ENCODE measurements at regions not wholly inside any gene's neighbourhood (a gene's known extent, or its start where the extent isn't known, plus 50 kb on each side); places are given as distances from the start of the nearest gene placed in this dataset.
"Not testable (repeated sequence)": the region's sequence is repeated elsewhere in the genome, so short reads cannot be mapped to it uniquely, and the experiment has no call there.

DNA sequence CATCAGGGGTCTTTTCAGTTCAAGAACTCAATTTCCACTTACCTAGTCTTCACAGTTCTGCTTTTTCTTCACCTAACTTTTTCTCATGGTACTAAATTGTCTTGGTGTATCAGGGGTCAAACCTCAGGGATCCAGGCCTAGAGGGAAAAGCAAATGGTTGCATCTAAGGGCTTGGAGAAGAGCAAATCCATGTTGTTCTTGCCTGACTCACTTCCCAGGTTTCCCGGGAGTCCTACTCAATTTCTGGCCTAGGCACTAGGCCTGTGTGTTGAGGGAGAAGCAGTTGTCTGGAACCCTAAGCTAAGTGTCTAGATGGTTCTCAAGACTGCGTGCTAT, 191.9 kb upstream of the STK26 start:
- no peak for DNase-seq

DNA sequence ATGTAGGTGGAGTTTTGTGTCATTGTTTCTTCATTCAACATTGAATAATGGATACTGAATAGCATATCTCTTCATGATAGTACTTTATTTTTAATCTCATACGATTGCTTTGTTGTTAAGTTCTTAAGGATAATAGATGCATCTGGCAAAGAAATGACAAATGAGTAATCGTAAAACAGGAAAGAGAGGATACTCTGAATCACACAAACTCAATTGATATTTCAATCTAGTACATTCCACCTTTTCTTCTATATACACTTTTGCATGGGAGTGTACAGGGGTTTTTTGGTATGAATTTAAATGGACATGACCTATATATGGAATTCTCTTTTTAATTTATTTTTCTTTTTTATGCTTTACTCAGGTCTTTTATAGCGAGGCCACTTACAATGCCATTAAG, 186.9 kb upstream of the STK26 start:
- no peak for DNase-seq

DNA sequence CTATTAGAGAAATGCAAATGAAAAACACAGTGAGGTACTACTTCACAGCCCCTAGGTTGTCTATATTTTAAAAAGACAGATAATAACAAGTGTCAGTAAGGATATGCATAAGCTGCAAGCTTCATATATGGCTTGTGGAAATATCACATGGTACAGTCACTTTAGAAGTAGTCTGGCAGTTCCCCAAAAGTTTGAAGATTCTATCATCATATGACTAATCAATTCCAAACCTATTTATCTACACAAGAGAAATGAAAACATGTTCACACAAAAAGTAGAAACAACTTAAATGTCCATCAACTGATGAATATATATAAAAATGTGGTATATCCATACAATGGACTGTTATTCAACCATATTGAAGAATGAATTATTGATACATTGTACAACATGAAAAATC, 185.8 kb upstream of the STK26 start:
- DNase-seq, result no peak

DNA sequence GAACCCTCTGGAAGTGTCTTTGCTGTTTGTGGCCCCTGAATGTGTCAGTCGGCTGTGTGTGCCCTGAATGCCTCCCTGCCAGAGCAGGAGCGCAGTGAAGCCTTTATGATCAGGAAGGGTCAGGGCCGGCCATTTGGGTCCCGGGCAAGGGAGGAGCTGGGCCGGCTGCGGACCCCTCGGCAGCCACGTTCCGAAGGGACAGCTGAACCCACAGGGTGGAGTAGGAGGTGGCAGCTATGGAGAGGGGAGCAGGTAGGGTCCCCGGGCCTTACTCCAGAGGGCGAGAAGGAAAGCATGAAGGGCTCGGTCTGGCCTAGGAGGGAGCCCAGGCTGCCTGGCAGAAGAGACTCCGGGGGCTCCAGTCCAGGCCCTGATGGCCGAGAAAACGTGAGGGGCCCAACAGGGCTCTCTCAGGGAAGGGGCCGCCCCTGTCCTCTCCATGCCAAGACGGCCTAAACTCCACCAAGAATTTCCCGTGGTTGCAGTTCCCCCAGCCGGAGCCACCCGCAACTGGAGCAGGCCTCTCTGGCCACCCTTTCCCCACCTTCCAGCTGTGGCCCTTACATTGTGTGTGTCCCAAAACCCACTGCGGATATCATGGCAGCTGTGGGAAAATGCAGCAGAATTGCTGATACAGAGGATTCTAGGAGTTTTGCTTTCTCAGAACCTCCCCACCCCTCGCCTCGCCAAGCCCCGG, 182.2 kb upstream of the STK26 start:
- no peak for DNase-seq

DNA sequence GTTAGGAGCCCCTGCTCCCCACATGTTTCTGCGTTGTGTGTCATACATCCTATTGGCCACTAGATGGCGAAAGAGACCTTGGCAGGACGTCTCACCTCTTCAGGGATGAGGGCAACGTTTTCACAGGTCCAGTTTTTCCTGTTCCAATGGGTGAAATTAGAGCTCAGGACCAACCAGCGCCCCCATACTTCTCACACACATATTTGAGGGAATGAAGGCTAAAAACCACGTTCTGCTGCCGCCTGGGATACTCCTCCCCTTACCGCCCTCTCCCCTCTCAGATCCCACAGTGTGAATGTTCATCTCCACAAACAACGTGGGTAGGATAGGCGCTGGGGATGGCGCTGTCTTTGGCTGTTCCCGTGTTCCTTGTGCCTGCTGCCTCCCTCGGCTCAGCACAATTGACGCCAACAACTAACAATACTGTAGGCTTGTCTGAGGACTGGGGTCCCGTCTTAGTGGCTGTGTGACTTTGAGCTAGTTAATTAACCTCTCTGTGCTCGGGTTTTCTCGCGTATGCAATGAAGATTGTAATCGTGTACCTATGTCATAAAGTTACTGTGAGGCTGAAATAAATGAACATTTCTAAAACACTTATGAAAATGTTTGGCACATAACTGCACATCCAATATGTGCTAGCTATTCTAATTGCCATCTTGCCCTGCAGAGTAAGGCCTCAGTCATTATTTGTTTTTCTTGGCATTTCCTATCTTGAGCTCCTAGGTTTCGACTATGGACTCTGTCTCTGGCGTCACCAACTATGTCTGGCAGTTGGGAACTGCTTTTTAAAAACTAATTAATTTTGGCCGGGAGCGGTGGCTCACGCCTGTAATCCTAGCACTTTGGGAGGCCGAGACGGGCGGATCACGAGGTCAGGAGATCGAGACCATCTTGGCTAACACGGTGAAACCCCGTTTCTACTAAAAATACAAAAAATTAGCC, 181.3 kb upstream of the STK26 start:
- DNase-seq, result peak; percentile 50

DNA sequence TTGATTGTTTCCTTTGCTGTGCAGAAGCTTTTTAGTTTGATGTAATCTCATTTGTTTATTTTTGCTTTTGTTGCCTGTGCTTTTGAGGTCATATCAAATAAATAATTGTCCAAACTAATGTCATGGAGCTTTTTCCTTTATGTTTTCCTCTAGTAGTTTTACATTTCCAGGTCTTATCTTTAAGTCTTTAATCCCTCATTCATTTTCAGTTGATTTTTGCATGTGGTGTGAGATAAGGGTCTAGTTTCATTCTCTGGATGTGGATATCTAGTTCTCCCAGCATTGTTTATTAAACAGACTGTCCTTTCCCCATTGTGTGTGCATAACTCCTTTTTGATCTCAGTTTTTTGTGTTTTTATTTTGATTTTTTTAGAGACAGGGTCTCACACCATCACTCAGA, 179.1 kb upstream of the STK26 start:
- no peak for DNase-seq

DNA sequence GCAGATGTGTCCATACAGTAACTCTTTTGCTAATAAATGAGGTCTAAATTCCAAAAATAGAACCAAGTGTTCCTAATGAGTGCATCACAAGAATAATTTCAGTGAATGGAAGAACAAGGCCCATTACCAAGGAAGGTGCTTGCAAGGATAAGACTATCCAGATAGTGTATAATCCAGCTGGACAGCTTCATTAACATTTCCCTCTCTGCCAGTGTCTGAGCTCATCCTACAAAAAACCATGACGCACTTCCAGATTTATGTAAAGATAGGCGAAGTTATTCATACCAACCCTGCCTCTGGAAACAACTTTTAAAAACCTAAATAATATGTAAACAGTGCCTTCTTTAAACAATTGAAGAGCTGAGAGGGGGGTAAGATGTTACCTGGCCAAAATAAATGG, 177.9 kb upstream of the STK26 start:
- DNase-seq, result no peak

DNA sequence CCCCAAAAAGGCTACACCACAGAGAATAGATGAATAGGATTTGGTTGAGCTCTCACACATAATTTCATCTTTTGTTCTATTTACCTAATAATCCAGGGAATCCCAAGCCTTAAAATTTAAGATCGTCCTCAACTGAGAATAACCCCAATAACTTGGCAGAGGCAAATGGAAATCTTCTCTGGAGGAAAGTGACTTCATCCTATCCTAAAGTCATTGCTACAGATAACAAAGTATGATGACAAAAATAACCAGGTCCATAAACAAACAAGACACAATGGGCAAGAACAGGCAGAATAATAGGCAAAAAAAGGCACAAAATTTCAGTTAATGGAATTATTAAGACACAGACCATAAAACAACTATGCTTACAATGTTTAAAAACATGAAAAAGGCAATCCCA, 177.3 kb upstream of the STK26 start:
- no peak for DNase-seq

DNA sequence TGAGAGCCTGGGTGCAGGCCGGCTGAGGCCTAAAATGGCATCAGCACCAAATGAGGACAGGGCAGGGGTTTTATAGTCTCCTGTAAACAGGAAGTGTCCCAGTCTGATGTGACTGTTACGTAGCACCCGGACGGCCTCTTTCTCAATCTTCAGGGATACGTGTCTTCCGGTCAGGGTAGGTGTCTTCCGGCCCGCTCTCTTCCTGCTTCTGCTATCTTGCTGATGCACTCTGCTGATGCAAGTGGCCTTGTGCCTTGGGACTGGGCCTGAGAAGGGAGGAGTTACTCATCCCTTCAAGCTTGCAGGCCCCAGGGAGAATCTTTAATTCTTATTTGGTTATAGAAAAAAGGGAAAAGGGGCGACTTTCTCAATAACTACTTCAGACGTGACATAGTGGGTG, 172.1 kb upstream of the STK26 start:
- not testable (repeated sequence) for DNase-seq

DNA sequence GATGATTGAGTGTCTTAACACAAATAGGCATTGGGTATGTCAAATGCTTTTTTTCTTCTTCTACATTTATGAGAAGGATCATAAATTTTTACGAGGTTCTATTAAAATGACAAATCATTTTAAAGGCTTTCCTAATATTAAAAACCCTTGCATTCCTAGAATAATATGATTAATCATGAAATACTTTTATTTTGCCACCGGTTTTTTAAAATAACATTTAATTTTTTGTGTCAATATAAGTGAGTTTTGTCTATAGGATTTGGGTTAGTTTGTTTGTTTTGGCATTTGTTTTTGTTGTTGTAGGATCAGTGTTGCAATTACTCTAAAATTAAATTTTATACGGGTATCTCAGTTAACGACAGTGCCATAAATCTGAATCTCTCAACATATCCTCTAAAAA, 169.7 kb upstream of the STK26 start:
- no peak for DNase-seq

DNA sequence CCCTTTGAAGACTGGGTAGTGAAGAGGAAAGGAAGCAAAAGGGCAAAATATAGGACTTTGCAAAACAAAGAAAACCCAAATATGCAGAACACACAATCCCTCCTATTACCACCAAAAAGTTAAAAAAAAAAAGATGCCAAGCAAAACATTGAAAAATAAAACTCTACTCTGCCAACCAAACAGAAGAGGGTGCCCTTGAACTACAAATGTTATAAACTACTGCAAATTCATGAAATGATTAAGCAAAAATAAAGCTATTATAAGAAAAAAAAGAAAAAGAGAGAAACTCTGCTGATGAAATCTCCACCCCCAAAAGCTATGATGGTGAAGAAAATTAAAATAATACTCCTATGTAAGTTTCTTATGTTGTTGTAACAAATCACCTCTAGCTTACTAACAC, 168.5 kb upstream of the STK26 start:
- peak; percentile 7 for DNase-seq

DNA sequence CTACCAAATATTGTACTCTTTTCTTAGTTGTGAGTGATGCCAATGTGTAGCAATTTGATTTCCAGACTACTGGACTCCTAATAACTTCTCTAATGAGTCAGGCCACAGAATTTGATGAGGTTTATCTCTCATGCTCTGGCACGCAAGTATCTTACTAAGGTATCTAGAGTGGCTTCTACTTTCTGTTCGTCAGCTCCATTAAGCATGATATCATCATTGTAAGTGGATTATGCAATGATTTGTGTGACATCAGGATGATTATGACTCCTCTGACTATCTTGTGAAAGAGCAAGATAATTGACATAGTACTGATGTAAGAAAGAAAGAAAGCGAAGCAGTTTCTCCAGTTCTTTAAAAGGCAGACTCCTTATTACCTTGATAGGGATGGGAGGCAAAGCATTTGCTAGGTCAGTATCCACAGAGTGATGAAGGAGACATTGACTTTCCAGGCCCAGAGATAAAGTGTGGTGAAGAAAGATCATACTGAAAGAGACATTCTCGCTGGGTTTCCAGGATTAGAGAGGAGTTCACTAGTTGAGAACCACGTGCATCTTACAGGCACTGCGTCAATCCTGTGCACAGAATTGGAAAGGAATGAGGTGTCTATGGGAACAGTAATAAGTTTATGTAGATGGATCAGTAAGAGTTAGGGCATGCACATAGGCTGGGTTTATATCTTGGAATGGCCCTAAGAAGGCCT, 161.9 kb upstream of the STK26 start:
- DNase-seq, result no peak

DNA sequence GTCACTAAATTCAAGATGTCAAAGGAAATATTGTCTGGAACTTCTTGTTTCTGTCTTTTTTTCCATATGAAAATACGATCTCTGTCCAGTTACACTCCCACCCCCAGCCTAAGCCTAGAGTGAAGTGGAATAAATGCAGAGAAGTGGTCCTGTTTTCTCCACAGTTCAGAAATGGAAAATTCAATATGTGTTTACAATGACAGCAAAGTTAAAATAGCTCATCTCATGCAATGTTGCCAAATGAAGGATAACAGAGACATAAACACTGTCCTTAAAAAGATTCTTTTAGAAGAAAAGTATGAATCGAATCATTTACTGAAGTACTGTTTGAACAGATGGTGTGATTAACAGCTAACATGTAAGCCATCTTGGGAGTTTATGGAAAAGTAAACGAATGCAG, 160.8 kb upstream of the STK26 start:
- no peak for DNase-seq

DNA sequence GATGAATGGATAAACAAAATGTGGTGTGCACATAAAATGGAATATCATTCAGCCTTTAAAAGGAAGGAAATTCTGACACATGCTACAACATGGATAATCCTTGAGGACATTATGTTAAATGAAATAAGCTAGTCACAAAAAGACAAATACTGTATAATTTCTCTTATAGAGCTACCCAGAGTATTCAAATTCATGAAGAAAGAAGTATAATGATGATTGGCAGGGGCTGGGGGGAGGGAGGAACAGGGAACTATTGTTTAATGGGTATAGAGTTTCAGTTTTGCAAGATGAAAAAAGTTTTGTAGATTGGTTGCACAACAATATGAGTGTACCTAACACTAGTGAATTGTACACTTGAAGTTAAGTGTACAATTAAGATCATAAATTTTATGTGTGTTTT, 153.9 kb upstream of the STK26 start:
- DNase-seq, result no peak

DNA sequence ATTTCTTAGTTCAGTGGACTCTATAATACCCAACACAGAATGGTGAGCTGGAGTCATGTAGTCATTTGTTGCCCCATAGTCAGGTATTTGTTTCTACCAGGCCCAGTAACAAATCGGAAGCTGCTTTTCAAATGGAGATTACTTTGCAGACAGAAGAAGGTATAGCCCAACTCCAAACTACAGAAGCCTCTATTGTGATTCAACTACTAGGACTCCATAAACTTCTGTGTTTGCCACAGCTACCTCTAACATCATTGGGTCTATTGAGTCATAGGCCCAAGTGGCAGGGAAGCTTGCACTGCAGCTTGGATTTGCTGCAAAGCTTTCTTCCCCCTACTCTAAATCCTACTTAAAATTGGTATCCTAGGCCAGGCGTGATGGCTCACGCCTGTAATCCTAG, 148.8 kb upstream of the STK26 start:
- DNase-seq, result no peak

DNA sequence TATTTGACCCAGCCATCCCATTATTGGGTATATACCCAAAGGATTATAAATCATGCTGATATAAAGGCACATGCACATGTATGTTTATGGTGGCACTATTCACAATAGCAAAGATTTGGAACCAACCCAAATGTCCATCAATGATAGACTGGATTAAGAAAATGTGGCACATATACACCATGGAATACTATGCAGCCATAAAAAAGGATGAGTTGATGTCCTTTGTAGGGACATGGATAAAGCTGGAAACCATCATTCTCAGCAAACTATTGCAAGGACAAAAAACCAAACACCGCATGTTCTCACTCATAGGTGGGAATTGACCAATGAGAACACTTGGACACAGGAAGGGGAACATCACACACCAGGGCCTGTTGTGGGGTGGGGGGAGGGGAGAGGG, 147.3 kb upstream of the STK26 start:
- not testable (repeated sequence) for DNase-seq

DNA sequence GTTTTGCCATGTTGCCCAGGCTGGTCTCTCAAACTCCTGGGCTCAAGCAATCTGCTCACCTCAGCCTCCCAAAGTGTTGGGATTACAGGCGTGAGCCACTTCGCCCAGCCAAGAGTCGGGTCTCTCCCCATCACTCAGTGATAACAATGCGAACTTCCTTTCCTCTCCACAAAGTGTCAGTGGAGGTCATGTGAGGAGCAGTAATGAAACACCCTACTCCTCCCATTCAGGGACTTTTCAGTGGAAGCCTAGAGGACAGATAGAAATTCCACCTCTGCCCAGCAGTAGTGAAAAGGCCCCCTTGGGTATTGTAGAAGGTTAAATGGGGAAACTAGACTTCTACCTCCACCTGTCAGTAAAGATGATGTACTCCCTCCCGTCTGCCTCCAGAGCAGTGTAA, 141.9 kb upstream of the STK26 start:
- DNase-seq, result no peak

DNA sequence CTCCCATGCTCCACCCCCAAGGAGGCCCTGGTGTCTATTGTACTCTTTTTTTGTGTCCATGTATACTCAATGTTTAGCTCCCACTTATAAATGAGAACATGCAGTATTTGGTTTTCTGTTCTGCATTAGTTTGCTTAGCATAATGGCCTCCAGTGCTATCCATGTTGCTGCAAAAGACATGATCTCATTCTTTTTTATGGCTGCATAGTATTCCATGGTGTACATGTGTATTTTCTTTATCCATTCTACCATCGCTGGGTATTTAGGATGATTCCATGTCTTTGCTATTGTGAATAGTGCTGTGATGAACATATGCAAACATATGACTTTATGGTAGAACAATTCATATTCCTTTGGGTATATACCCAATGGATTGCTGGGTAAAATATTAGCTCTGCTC, 138.1 kb upstream of the STK26 start:
- DNase-seq, result not testable (repeated sequence)

DNA sequence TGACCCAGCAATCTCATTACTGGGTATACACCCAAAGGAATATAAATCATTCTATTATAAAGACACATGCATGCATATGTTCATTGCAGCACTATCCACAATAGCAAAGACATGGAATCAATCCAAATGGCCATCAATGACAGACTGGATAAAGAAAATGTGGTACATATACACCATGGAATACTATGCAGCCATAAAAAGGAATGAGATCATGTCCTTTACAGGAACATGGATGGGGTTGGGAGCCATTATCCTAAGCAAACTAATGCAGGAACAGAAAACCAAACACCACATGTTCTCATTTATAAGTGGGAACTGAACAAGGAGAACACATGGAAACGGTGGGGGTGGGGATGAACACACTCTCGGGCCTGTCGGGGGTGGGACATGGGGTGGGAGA, 129.2 kb upstream of the STK26 start:
- not testable (repeated sequence) for DNase-seq

DNA sequence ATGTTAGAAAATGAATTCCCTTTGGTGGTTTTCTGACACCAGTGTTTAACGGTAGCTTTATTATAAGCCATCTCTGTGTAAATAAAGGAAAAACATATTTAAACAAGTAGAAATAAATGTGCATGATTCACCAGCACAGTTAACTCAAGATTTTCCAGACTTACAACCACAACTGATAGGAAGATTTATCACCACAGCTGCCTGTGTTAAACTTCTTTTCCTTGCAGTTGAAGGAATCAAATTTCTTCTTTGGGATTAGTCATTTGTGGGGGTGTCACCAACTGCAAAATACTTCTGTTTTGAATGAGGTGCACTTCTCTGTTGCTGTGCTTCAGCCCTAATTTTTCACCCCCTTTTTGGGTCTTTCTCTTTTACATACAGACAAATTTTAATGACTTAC, 128.1 kb upstream of the STK26 start:
- DNase-seq, result no peak

DNA sequence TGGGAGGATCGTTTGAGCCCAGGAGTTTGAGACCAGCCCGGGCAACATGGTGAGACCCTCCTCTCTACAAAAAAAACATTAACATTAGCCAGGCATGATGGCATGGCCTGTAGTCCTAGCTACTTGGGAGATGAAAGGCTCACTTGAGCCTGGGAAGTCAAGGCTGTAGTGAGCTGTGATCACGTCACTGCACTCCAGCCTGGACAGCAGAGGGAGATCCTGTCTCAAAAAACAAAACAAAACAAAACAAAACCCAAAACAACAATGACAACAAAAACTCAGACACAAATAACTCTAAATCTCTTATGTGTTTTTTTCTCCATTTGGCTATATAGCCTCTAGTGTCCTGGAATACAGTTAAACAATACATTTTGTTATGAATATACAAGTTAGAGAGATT, 127.3 kb upstream of the STK26 start:
- no peak for DNase-seq

DNA sequence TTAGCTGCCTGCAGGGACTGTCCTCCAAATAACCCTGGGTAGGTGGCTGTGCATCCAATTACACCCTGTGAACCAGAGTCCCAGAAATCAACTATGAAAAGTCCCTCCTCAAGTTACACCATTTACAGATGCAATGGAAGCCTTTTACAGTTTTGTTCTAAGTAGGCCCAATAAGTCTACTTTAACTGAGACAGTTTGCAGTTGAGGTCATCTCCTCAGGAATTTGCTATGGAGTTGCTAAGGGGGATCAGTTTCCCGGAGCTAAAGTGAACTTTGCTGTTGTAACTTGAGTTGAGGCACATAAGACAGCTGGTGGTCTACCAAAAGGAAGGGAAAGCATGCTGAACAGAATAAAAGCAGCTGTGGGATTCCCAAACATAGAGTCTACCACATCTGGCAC, 121.6 kb upstream of the STK26 start:
- no peak for DNase-seq

DNA sequence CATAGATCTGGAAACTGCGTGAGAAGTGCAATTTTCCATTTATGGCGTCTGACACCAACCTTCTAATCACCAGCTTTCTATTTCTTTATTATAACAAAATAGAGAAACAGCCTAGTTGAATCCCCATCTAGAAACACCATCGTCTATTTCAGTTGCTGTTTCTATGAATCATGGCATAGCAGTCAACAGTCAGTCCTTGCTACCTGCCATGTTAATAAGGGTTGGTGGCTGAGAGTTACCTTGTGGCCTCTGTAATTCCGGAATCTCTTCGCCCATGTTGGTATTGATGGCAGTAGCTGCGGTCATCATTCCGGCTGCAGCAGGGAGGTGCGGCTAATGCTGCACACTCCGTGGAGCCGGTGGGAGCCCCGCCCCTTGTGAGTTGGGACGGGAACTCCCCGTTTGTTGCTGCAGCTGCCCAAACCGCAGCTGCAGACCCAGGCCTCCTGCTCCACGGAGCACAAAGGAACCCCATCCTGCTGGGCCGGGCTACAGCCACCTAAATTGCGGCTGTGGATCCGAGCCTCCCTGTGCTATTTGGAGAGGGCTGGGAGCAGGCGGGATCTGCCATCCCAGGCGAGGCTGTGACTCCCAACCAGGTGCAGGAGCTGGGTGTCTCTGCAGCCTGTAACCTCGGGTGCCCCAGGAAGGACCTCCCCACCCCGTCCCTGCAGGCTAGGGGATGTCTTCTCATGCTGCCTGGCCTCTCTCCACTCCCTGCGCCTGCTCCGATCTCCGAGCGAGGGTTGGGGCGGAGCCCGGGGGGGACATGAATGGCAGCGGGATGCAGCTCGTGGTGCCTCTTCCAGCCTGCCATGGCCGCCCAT, 115.4 kb upstream of the STK26 start:
- no peak for DNase-seq
